Natural killer cell treated with Interleukin-12 subunit alpha and Interleukin-12 subunit beta and Interleukin-15 and Interleukin-18, amount 100 ng/mL, for 72 hours (primary cell): ENCODE measurements at regions not wholly inside any gene's neighbourhood (a gene's known extent, or its start where the extent isn't known, plus 50 kb on each side); places are given as distances from the start of the nearest gene placed in this dataset.
"Not testable (repeated sequence)": the region's sequence is repeated elsewhere in the genome, so short reads cannot be mapped to it uniquely, and the experiment has no call there.

Source experiments
- ATAC-seq, 2 donors: fragments of 150-1000 bp; cut with Tn5 transposase in 1 of 2; sonication (Bioruptor Pico), chemical (Tn5 transposase) in 1 of 2; 2 replicates each; pipeline ENCODE4 v1.10.0; 2021
- DNase-seq: peaks from one replicate; pipeline ENCODE4 v3.0.0; 2022; ENCODE audit warnings: low spot score
- H3K27ac Mint-ChIP-seq, 2 donors: 1 replicate in 1 of 2; 2 replicates in 1 of 2; pipeline ENCODE4 v1.8.0; 2022; ENCODE audit warnings: mixed read lengths in 2 of 2, mild to moderate bottlenecking in 1 of 2, moderate library complexity in 1 of 2
- H3K27me3 Mint-ChIP-seq, 2 donors: 1 replicate in 1 of 2; 2 replicates in 1 of 2; pipeline ENCODE4 v1.8.0; 2022; ENCODE audit warnings: mixed read lengths in 2 of 2
- H3K36me3 Mint-ChIP-seq: one replicate; pipeline ENCODE4 v1.8.0; 2022; ENCODE audit warnings: mixed read lengths
- H3K4me1 Mint-ChIP-seq, 2 donors: 1 replicate in 1 of 2; 2 replicates in 1 of 2; pipeline ENCODE4 v1.8.0; 2022; ENCODE audit warnings: low read depth in 2 of 2, mixed read lengths in 2 of 2, mild to moderate bottlenecking in 1 of 2
- H3K4me3 Mint-ChIP-seq: one replicate; pipeline ENCODE4 v1.8.0; 2022; ENCODE audit warnings: mixed read lengths
- H3K9me3 Mint-ChIP-seq: 2 replicates; pipeline ENCODE4 v1.8.0; 2022; ENCODE audit warnings: mixed read lengths

GRCh38 chr7:46261638-46262037, 340.6 kb upstream of the IGFBP3 start:
- not testable (repeated sequence) for H3K4me3 Mint-ChIP-seq, H3K36me3 Mint-ChIP-seq, H3K27ac Mint-ChIP-seq, H3K27me3 Mint-ChIP-seq, ATAC-seq, DNase-seq, H3K4me1 Mint-ChIP-seq
- peaks cover 29% of the 10 kb centered on the region for H3K9me3 Mint-ChIP-seq

- Mint-ChIP-seq H3K4me3 (no peak overlapping the region), H3K9me3 (peaks cover 23% of the 10 kb centered on the region), H3K27ac (no peak overlapping the region), H3K27me3 (no peaks in the 10 kb centered on the region), H3K36me3 (peaks cover 5% of the 10 kb centered on the region), H3K4me1 (no peaks in the 10 kb centered on the region)
- DNase-seq (no peak), ATAC-seq (no peak)
These were observed 338.9 kb upstream of the IGFBP3 start for GRCh38 chr7:46259947-46260346.

- H3K27me3 Mint-ChIP-seq: no peaks in the 10 kb centered on the region
These were observed 336.8 kb upstream of the IGFBP3 start for GRCh38 chr7:46257761-46258448.

GRCh38 chr7:46256870-46257661, 336.0 kb upstream of the IGFBP3 start:
- no peak overlapping the region for H3K4me3 Mint-ChIP-seq
- H3K9me3 Mint-ChIP-seq: peaks cover 23% of the 10 kb centered on the region
- DNase-seq (no peak), ATAC-seq (no peak)
- no peaks in the 10 kb centered on the region for H3K4me1 Mint-ChIP-seq
- H3K27me3 Mint-ChIP-seq: no peaks in the 10 kb centered on the region
- no peak overlapping the region for H3K27ac Mint-ChIP-seq
- H3K36me3 Mint-ChIP-seq: peaks cover 3% of the 10 kb centered on the region

More at GRCh38 chr7:46257761-46258448, 336.8 kb upstream of the IGFBP3 start:
- no peak for ATAC-seq
- Mint-ChIP-seq H3K9me3 (peaks cover 21% of the 10 kb centered on the region), H3K36me3 (peaks cover 5% of the 10 kb centered on the region), H3K4me1 (no peaks in the 10 kb centered on the region), H3K27ac (no peak overlapping the region), H3K4me3 (no peak overlapping the region)
- DNase-seq: no peak

GRCh38 chr7:46253520-46253919, 332.4 kb upstream of the IGFBP3 start:
- H3K4me3 Mint-ChIP-seq: no peak overlapping the region
- H3K27ac Mint-ChIP-seq: no peak overlapping the region
- no peaks in the 10 kb centered on the region for H3K4me1 Mint-ChIP-seq
- ATAC-seq: no peak
- H3K9me3 Mint-ChIP-seq: peaks cover 14% of the 10 kb centered on the region
- H3K27me3 Mint-ChIP-seq: peaks cover 0 to 8% of the 10 kb centered on the region in 2 donors
- DNase-seq: no peak
- no peaks in the 10 kb centered on the region for H3K36me3 Mint-ChIP-seq

- Mint-ChIP-seq H3K4me1 (no peaks in the 10 kb centered on the region), H3K9me3 (peaks cover 15% of the 10 kb centered on the region), H3K4me3 (no peak overlapping the region), H3K27ac (no peak overlapping the region), H3K36me3 (no peaks in the 10 kb centered on the region), H3K27me3 (peaks cover 0 to 8% of the 10 kb centered on the region in 2 donors)
- ATAC-seq (no peak), DNase-seq (no peak)
These were observed 326.6 kb upstream of the IGFBP3 start for GRCh38 chr7:46247664-46248063.

DNA sequence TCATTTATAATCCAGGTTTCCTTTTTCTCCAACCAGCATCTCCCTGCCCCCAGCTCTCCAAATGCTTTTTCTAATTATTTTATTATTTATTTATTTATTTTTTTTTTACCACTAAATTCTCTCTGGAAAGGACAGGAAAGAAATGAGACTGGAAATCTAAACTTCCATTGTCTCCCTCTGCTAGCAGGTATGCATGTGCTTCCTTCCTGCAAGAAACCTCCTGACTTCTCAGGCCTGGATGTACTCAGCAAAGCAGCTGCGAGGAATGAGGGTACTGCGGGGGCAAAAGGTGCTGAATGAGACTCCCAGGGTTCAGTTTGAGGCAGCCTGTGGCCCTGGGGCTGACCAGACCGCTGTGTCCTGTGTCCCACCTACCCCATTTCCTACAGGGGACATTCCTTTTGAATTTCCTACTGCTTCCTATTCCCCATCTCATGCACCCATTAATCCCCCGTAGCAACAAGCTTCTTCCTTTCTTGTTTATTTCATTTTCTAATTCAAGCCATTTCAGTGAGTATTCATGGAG, 324.6 kb upstream of the IGFBP3 start:
- Mint-ChIP-seq H3K27me3 (peaks cover 0 to 8% of the 10 kb centered on the region in 2 donors), H3K36me3 (no peaks in the 10 kb centered on the region), H3K4me1 (no peaks in the 10 kb centered on the region), H3K27ac (no peak overlapping the region), H3K9me3 (peaks cover 9% of the 10 kb centered on the region), H3K4me3 (no peak overlapping the region)
- DNase-seq: no peak
- no peak for ATAC-seq

DNA sequence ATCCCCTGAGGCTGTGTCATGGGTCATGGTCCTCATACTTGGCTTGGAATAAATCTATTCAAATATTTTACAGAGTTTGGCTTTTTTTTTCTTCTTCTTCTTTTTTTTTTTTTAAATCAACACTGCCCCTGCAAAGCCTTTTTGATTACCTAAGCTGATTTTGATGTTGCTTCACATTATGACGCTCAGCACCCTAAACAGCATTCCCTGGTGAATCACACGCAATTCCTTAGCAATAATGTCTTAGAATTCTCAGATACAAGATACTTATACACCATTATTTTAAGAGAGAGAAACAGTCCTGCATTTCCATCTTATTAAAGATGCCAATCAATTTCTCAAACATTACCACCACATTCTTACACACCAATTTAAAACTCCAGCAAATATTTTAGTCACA, 323.7 kb upstream of the IGFBP3 start:
- DNase-seq (no peak), ATAC-seq (no peak)
- Mint-ChIP-seq H3K27ac (no peak overlapping the region), H3K36me3 (no peaks in the 10 kb centered on the region), H3K4me3 (no peak overlapping the region), H3K27me3 (peaks cover 0 to 8% of the 10 kb centered on the region in 2 donors), H3K9me3 (peaks cover 9% of the 10 kb centered on the region), H3K4me1 (no peaks in the 10 kb centered on the region)

DNA sequence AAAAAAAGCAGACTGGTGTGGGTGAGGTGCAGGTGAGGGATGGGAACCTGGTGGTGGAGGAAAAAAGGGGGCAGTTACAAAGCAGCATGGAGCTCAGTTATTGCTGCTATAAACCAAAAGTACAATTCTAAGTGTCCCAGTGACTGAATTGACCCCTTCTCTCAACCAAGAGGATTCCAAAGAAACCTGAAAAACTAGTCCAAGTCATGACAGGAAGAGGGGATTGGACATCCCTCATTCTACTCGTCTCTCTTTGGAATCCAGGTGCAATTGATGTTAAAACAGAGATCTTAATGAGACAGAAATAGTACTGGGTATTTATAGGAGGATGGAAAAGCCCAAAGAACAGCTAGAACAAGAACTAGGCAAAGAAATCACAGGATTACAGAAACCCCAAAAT, 322.3 kb upstream of the IGFBP3 start:
- no peak for DNase-seq
- Mint-ChIP-seq H3K36me3 (no peaks in the 10 kb centered on the region), H3K27ac (no peak overlapping the region), H3K27me3 (no peaks in the 10 kb centered on the region), H3K9me3 (peaks cover 4% of the 10 kb centered on the region), H3K4me1 (no peaks in the 10 kb centered on the region), H3K4me3 (no peak overlapping the region)
- ATAC-seq: no peak

DNA sequence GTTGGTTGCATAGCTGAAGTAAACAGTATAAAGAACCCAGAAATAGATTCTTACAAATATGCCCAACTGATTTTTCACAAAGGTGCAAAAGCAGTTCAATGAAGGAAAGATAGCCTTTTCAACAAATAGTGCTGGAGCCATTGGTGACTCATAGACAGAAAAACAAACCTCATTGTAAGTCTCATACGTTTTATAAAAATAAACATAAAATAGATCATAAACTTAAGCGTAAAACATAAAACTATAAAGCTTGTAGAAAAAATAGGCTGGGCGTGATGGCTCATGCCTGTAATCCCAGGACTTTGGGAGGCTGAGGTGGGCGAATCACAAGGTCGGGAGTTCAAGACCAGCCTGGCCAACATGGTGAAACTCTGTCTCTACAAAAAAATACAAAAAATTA, 318.8 kb upstream of the IGFBP3 start:
- Mint-ChIP-seq H3K27me3 (peaks cover 0 to 8% of the 10 kb centered on the region in 2 donors), H3K4me1 (no peaks in the 10 kb centered on the region), H3K36me3 (no peaks in the 10 kb centered on the region)

DNA sequence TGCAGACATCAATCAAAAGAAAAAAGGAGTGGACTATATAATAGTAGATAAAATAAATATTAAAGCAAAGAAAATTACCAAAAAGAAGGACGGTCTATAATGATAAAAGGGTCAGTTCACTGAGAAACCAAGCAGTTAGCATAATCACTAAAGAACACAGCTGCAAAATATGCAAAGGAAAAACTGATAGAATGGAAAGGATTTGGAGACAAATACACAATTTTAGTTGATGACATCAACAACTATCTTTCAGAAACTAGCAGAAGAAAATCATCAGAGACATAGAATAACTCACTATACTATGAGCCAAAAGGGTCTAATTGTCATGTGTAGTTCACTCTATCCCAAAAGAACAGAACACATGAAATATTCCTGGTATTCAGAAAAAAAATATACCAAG, 316.4 kb upstream of the IGFBP3 start:
- Mint-ChIP-seq H3K27ac (no peak overlapping the region), H3K9me3 (peaks cover 4% of the 10 kb centered on the region), H3K4me3 (no peak overlapping the region), H3K36me3 (no peaks in the 10 kb centered on the region), H3K4me1 (no peaks in the 10 kb centered on the region), H3K27me3 (peaks cover 0 to 14% of the 10 kb centered on the region in 2 donors)
- no peak for DNase-seq
- ATAC-seq: no peak

More for the DNA sequence above, 318.8 kb upstream of the IGFBP3 start:
- no peak for ATAC-seq
- DNase-seq: no peak
- H3K9me3 Mint-ChIP-seq: peaks cover 4% of the 10 kb centered on the region
- no peak overlapping the region for H3K4me3 Mint-ChIP-seq
- no peak overlapping the region for H3K27ac Mint-ChIP-seq

- Mint-ChIP-seq H3K27me3 (peaks cover 0 to 20% of the 10 kb centered on the region in 2 donors), H3K27ac (no peak overlapping the region), H3K4me1 (no peaks in the 10 kb centered on the region), H3K9me3 (peaks cover 4% of the 10 kb centered on the region), H3K4me3 (no peak overlapping the region), H3K36me3 (peaks cover 5% of the 10 kb centered on the region)
- DNase-seq (no peak), ATAC-seq (no peak)
These were observed 312.7 kb upstream of the IGFBP3 start for GRCh38 chr7:46233585-46234329.

GRCh38 chr7:46230990-46231305, 309.9 kb upstream of the IGFBP3 start:
- H3K27me3 Mint-ChIP-seq: peaks cover 0 to 17% of the 10 kb centered on the region in 2 donors
- DNase-seq (no peak), ATAC-seq (no peak)
- H3K4me3 Mint-ChIP-seq: no peak overlapping the region
- H3K9me3 Mint-ChIP-seq: no peaks in the 10 kb centered on the region
- peaks cover 5% of the 10 kb centered on the region for H3K36me3 Mint-ChIP-seq
- no peaks in the 10 kb centered on the region for H3K4me1 Mint-ChIP-seq
- no peak overlapping the region for H3K27ac Mint-ChIP-seq
